HEK293 (cell line): ENCODE measurements at regions not wholly inside any gene's neighbourhood (a gene's known extent, or its start where the extent isn't known, plus 50 kb on each side); places are given as distances from the start of the nearest gene placed in this dataset.

Experiments used
- CTCF ChIA-PET: fragments of 350-600 bp; formaldehyde crosslinking; extraction: SDS; loops from one replicate; lab custom pipeline; 2021; ENCODE audit warnings: antibody characterized with exemption; lab: Yijun Ruan, JAX
- POLR2A ChIA-PET: fragments of 300-600 bp; formaldehyde crosslinking; extraction: SDS; loops from one replicate; lab custom pipeline; 2020; ENCODE audit warnings: antibody characterized with exemption, inconsistent platforms; lab: Yijun Ruan, JAX
- H3K27ac ChIP-seq: fragments of 200-500 bp; sonication (Bioruptor generic); 2 replicates; pipeline ENCODE4 v1.5.1; 2014; ENCODE audit warnings: low read depth, low read length, control low read depth, inconsistent platforms; ENCODE audit errors: extremely low read depth
- H3K36me3 ChIP-seq, 2 experiments: fragments of 200-500 bp in 1 of 2; sonication (Bioruptor generic) in 1 of 2; 1 replicate in 1 of 2; 2 replicates in 1 of 2; pipeline ENCODE4 v1.5.1; 2014 to 2017; ENCODE audit warnings: inconsistent platforms in 2 of 2, low read length in 2 of 2; ENCODE audit not compliant: control insufficient read depth in 2 of 2, insufficient read depth in 1 of 2
- H3K4me1 ChIP-seq: fragments of 200-500 bp; sonication (Bioruptor generic); 2 replicates; pipeline ENCODE4 v1.5.1; 2014; ENCODE audit warnings: mild to moderate bottlenecking, low read length, inconsistent platforms; ENCODE audit not compliant: control insufficient read depth, insufficient read depth
- H3K4me3 ChIP-seq: 2 replicates; pipeline ENCODE4 v1.5.1; 2011; ENCODE audit warnings: low read depth, mild to moderate bottlenecking, control low read depth, low read length, moderate library complexity
- H3K9me3 ChIP-seq: fragments of 200-500 bp; sonication (Bioruptor generic); 2 replicates; pipeline ENCODE4 v1.5.1; 2014; ENCODE audit warnings: low read depth, low read length, inconsistent platforms; ENCODE audit not compliant: control insufficient read depth, insufficient read depth
- BCL11A ChIP-seq: fragments of 450-650 bp; formaldehyde crosslinking; IDR thresholded peaks from 2 replicates; pipeline ENCODE4 v1.5.1; 2016; ENCODE audit warnings: low read depth, missing biosample characterization, missing genetic modification characterization
- ELK4 ChIP-seq: IDR thresholded peaks from 2 replicates; pipeline ENCODE4 v1.6.1; 2011; ENCODE audit warnings: mild to moderate bottlenecking, low read depth, low read length, borderline replicate concordance
- INSM2 ChIP-seq: fragments of 450-650 bp; formaldehyde crosslinking; IDR thresholded peaks from 2 replicates; pipeline ENCODE4 v1.5.1; 2016; ENCODE audit warnings: missing biosample characterization, missing genetic modification characterization
- PBX3 ChIP-seq: sonication (generic); formaldehyde crosslinking; IDR thresholded peaks from 2 replicates; pipeline ENCODE4 v1.8.1; 2022; ENCODE audit warnings: mild to moderate bottlenecking, moderate library complexity, missing genetic modification reagents
- RBAK ChIP-seq: fragments of 450-650 bp; formaldehyde crosslinking; IDR thresholded peaks from 2 replicates; pipeline ENCODE4 v1.5.1; 2016; ENCODE audit warnings: missing biosample characterization, missing genetic modification characterization
- SP2 ChIP-seq: fragments of 450-650 bp; formaldehyde crosslinking; IDR thresholded peaks from 2 replicates; pipeline ENCODE4 v1.5.1; 2016; ENCODE audit warnings: missing biosample characterization, missing genetic modification characterization
- TRIM28 ChIP-seq: IDR thresholded peaks from 2 replicates; pipeline ENCODE4 v1.6.1; 2011; ENCODE audit warnings: low read length, control low read depth, borderline replicate concordance
- YY1 ChIP-seq: fragments of 450-650 bp; formaldehyde crosslinking; IDR thresholded peaks from 2 replicates; pipeline ENCODE4 v1.5.1; 2018; ENCODE audit warnings: missing biosample characterization, missing genetic modification characterization
- ZFP37 ChIP-seq: fragments of 450-650 bp; formaldehyde crosslinking; IDR thresholded peaks from 2 replicates; pipeline ENCODE4 v1.5.1; 2016; ENCODE audit warnings: missing biosample characterization, missing genetic modification characterization
- ZFP41 ChIP-seq: fragments of 450-650 bp; formaldehyde crosslinking; IDR thresholded peaks from 2 replicates; pipeline ENCODE4 v1.5.1; 2016; ENCODE audit warnings: missing biosample characterization, missing genetic modification characterization, borderline replicate concordance
- ZNF10 ChIP-seq: fragments of 450-650 bp; formaldehyde crosslinking; IDR thresholded peaks from 2 replicates; pipeline ENCODE4 v1.5.1; 2017; ENCODE audit warnings: missing biosample characterization, missing genetic modification characterization
- ZNF140 ChIP-seq: fragments of 450-650 bp; formaldehyde crosslinking; IDR thresholded peaks from 2 replicates; pipeline ENCODE4 v1.5.1; 2016; ENCODE audit warnings: missing biosample characterization, missing genetic modification characterization
- ZNF148 ChIP-seq: fragments of 450-650 bp; formaldehyde crosslinking; IDR thresholded peaks from 2 replicates; pipeline ENCODE4 v1.5.0; 2017; ENCODE audit warnings: missing biosample characterization, missing genetic modification characterization, borderline replicate concordance
- ZNF2 ChIP-seq: fragments of 450-650 bp; formaldehyde crosslinking; IDR thresholded peaks from 2 replicates; pipeline ENCODE4 v1.5.1; 2016; ENCODE audit warnings: missing biosample characterization, missing genetic modification characterization
- ZNF211 ChIP-seq: fragments of 450-650 bp; formaldehyde crosslinking; IDR thresholded peaks from 2 replicates; pipeline ENCODE4 v1.5.1; 2016; ENCODE audit warnings: low read depth, missing biosample characterization, missing genetic modification characterization
- ZNF274 ChIP-seq, 2 experiments: fragments of 200-500 bp in 1 of 2; fragments of 450-650 bp in 1 of 2; sonication (Bioruptor generic) in 1 of 2; formaldehyde crosslinking in 1 of 2; IDR thresholded peaks; 2 replicates each; pipeline versions ENCODE4 v1.5.1 to v1.6.1; 2014 to 2016; ENCODE audit warnings: borderline replicate concordance in 1 of 2, inconsistent platforms in 1 of 2, low read length in 1 of 2, missing biosample characterization in 1 of 2, missing genetic modification characterization in 1 of 2
- ZNF292 ChIP-seq: fragments of 450-650 bp; formaldehyde crosslinking; IDR thresholded peaks from 2 replicates; pipeline ENCODE4 v1.5.1; 2016; ENCODE audit warnings: low read depth, missing biosample characterization, missing genetic modification characterization, borderline replicate concordance
- ZNF549 ChIP-seq: fragments of 450-650 bp; IDR thresholded peaks from 2 replicates; pipeline ENCODE4 v1.5.1; 2018; ENCODE audit warnings: missing biosample characterization, missing genetic modification characterization, mild to moderate bottlenecking, inconsistent platforms, moderate library complexity
- ZNF561 ChIP-seq: fragments of 450-650 bp; IDR thresholded peaks from 2 replicates; pipeline ENCODE4 v1.5.1; 2018; ENCODE audit warnings: missing biosample characterization, missing genetic modification characterization, borderline replicate concordance
- ZNF830 ChIP-seq: fragments of 450-650 bp; IDR thresholded peaks from 2 replicates; pipeline ENCODE4 v1.5.0; 2018; ENCODE audit warnings: missing biosample characterization, missing genetic modification characterization, low read depth, mild to moderate bottlenecking, moderate library complexity

DNA sequence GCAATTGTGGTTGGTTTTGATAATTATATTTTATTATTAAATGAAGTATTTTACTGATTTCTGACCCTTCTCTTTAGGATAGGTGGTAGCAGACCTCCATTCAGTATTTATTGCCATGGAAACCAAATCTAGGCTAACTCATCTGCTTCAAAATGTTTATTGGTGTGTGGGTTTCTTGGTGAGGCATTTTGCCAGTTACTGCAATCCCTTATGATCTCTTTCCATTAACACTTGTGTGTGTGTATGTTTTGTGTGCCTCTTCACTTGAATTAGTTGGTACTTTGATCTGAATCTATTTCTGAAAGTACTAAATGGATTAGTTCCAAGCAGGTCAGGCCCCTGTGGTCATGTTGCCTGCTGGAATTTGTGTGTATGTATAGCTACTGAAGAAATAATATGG lies 184.4 kb upstream of the C11orf87 start:
- Histone ChIP-seq H3K27ac (no peak overlapping the region), H3K4me1 (no peaks in the 10 kb centered on the region), H3K36me3 (no peaks in the 10 kb centered on the region), H3K9me3 (no peaks in the 10 kb centered on the region)
- CTCF ChIA-PET = no interaction called here
- TF ChIP-seq ZNF211 = no peak
- no peak for TF ChIP-seq SP2 (tag by site-specific recombination)
- TF ChIP-seq ZNF830 (tag by site-specific recombination) = no peak
- no peak for TF ChIP-seq YY1 (tag by site-specific recombination)
- TF ChIP-seq ZNF274 (IDR thresholded peaks at IDR 0.05; ENCODE audit: low read length) = no peak
- no peak for TF ChIP-seq ZNF274 (tag by site-specific recombination; IDR thresholded peaks at IDR 0.05; ENCODE audit: borderline replicate concordance)
- TF ChIP-seq ZNF148 = no peak
- no peak for TF ChIP-seq PBX3 (CRISPR knock-in tag)
- TF ChIP-seq ZFP37 (tag by site-specific recombination) = no peak
- no peak for TF ChIP-seq BCL11A (tag by site-specific recombination)
- TF ChIP-seq ZNF292 (tag by site-specific recombination) = no peak
- TF ChIP-seq TRIM28 = no peak
- no peak for TF ChIP-seq ZNF140
- TF ChIP-seq ZFP41 (tag by site-specific recombination) = no peak
- no peak for TF ChIP-seq ZNF10 (tag by site-specific recombination)
- no peak for TF ChIP-seq ZNF549 (tag by site-specific recombination)
- TF ChIP-seq, all 188 proteins: peak for 0
- POLR2A ChIA-PET = no interaction called here
- no peak overlapping the region for H3K4me3 ChIP-seq

DNA sequence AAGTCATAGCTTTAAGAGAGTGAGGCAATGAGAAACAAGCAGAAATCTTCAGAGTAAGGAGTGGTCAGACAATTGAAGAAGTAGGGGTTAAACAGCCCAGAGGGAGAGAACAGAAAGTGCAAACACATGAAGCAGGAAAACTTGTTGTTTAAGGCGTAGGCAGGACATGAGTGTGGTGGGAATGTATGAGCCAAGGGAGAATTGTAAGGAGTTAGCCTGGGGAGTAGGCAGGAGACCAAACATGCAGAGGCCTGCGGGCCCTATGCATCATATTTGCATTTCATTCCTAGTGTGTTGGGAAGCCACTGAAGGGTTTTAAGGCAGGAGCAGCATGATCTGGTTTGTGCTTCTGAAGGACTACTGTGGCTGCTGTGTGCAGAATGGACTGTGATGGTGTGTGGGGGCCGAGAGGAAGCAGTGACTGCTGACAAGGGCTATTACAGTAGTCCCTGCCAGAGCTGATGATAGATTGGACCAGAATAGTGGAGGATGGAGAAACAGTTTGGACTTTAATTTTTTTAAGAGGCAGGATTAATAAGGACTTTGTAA lies 179.9 kb upstream of the C11orf87 start:
- ChIA-PET CTCF (no interaction called here), POLR2A (no interaction called here)
- no peak overlapping the region for H3K4me3 ChIP-seq

More for the DNA sequence above, 179.9 kb upstream of the C11orf87 start:
- H3K27ac ChIP-seq = no peak overlapping the region
- H3K4me1 ChIP-seq = no peaks in the 10 kb centered on the region
- no peaks in the 10 kb centered on the region for H3K9me3 ChIP-seq
- H3K36me3 ChIP-seq = no peaks in the 10 kb centered on the region
- TF ChIP-seq RBAK (tag by site-specific recombination) = no peak
- no peak for TF ChIP-seq ZNF561
- no peak for TF ChIP-seq ELK4
- no peak for TF ChIP-seq ZNF2 (tag by site-specific recombination)
- no peak for TF ChIP-seq INSM2 (tag by site-specific recombination)
- TF ChIP-seq, all 188 proteins: peak for 0
